Hepatocyte (in vitro differentiated cells): ENCODE measurements at regions not wholly inside any gene's neighbourhood (a gene's known extent, or its start where the extent isn't known, plus 50 kb on each side); places are given as distances from the start of the nearest gene placed in this dataset.
"Not testable (repeated sequence)": the region's sequence is repeated elsewhere in the genome, so short reads cannot be mapped to it uniquely, and the experiment has no call there.

Source experiments
- DNase-seq: peaks from one replicate; pipeline ENCODE4 v3.0.0-alpha.2; 2016; ENCODE audit warnings: low spot score
- H2AFZ ChIP-seq: fragments of 200-600 bp; sonication (generic); 2 replicates; pipeline ENCODE4 v1.6.0; 2016; ENCODE audit warnings: antibody characterized with exemption, mild to moderate bottlenecking
- H3K27ac ChIP-seq: fragments of 200-600 bp; sonication (generic); 2 replicates; pipeline ENCODE4 v1.5.1; 2016; ENCODE audit warnings: mild to moderate bottlenecking
- H3K27me3 ChIP-seq: fragments of 200-600 bp; sonication (generic); 2 replicates; pipeline ENCODE4 v1.6.1; 2016
- H3K36me3 ChIP-seq: fragments of 200-600 bp; sonication (generic); replicated peaks from 2 replicates; pipeline ENCODE4 v1.5.1; 2016; ENCODE audit warnings: low read depth; ENCODE audit not compliant: insufficient read depth
- H3K4me1 ChIP-seq: fragments of 200-600 bp; sonication (generic); 2 replicates; pipeline ENCODE4 v1.5.1; 2016; ENCODE audit warnings: mild to moderate bottlenecking, moderate library complexity; ENCODE audit not compliant: insufficient read depth
- H3K4me2 ChIP-seq: fragments of 200-600 bp; sonication (generic); 2 replicates; pipeline ENCODE4 v1.6.0; 2016
- H3K4me3 ChIP-seq: fragments of 200-600 bp; sonication (generic); 2 replicates; pipeline ENCODE4 v1.5.1; 2016; ENCODE audit warnings: mild to moderate bottlenecking
- H3K79me2 ChIP-seq: fragments of 200-600 bp; sonication (generic); 2 replicates; pipeline ENCODE4 v1.6.0; 2017; ENCODE audit warnings: mild to moderate bottlenecking
- H3K9me2 ChIP-seq: fragments of 200-600 bp; sonication (generic); replicated peaks from 2 replicates; pipeline ENCODE4 v1.6.0; 2017; ENCODE audit warnings: mild to moderate bottlenecking; ENCODE audit not compliant: insufficient read depth
- H3K9me3 ChIP-seq: fragments of 200-600 bp; sonication (generic); 2 replicates; pipeline ENCODE4 v1.5.1; 2016; ENCODE audit warnings: low read depth, mild to moderate bottlenecking
- H4K20me1 ChIP-seq: fragments of 200-600 bp; sonication (generic); 2 replicates; pipeline ENCODE4 v1.6.0; 2016; ENCODE audit warnings: mild to moderate bottlenecking; ENCODE audit not compliant: insufficient read depth, poor library complexity, severe bottlenecking
- CTCF ChIP-seq: fragments of 200-600 bp; sonication (generic); IDR thresholded peaks from 2 replicates; pipeline ENCODE4 v1.5.1; 2016; ENCODE audit warnings: antibody characterized with exemption, mild to moderate bottlenecking; ENCODE audit not compliant: poor library complexity
- EZH2 ChIP-seq: fragments of 200-600 bp; sonication (generic); IDR thresholded peaks from 2 replicates; pipeline ENCODE4 v1.6.1; 2016; ENCODE audit warnings: antibody characterized with exemption, mild to moderate bottlenecking, borderline replicate concordance
- EZH2phosphoT487 ChIP-seq: fragments of 200-600 bp; sonication (generic); IDR thresholded peaks from one replicate; pipeline ENCODE4 v1.6.1; 2018; ENCODE audit warnings: antibody characterized with exemption, mild to moderate bottlenecking, low read depth, moderate library complexity; ENCODE audit not compliant: unreplicated experiment, severe bottlenecking
- WGBS: methylation state at CpG from one replicate; pipeline ENCODE4 v1.1.6; 2016; ENCODE audit warnings: low lambda C conversion rate; ENCODE audit errors: missing lambda C conversion rate; 5-methylcytosine and 5-hydroxymethylcytosine counted together

GRCh38 chr4:10226756-10227155 is 110.2 kb upstream of the WDR1 start:
- TF ChIP-seq EZH2 = no peak
- TF ChIP-seq CTCF = no peak
- no peak for TF ChIP-seq EZH2phosphoT487
- 74% methylated on average over 3 of the region's 3 CpGs for WGBS
- no peaks in the 10 kb centered on the region for H3K79me2 ChIP-seq

GRCh38 chr4:10225096-10225495 is 108.5 kb upstream of the WDR1 start:
- TF ChIP-seq CTCF = no peak
- TF ChIP-seq EZH2 = no peak
- no peak for TF ChIP-seq EZH2phosphoT487
- Histone ChIP-seq H3K36me3 (no peaks in the 10 kb centered on the region), H4K20me1 (no peaks in the 10 kb centered on the region), H3K4me3 (no peak overlapping the region), H3K4me2 (no peak overlapping the region), H3K79me2 (no peaks in the 10 kb centered on the region), H2AFZ (no peak overlapping the region), H3K27me3 (no peaks in the 10 kb centered on the region), H3K27ac (no peak overlapping the region), H3K4me1 (no peaks in the 10 kb centered on the region), H3K9me2 (no peaks in the 10 kb centered on the region), H3K9me3 (no peaks in the 10 kb centered on the region)
- no peak for DNase-seq

More at GRCh38 chr4:10226756-10227155, 110.2 kb upstream of the WDR1 start:
- Histone ChIP-seq H3K4me2 (no peak overlapping the region), H2AFZ (no peak overlapping the region), H3K4me1 (no peaks in the 10 kb centered on the region), H3K27me3 (no peaks in the 10 kb centered on the region), H4K20me1 (no peaks in the 10 kb centered on the region), H3K9me3 (no peaks in the 10 kb centered on the region), H3K4me3 (no peak overlapping the region), H3K9me2 (no peaks in the 10 kb centered on the region), H3K36me3 (no peaks in the 10 kb centered on the region), H3K27ac (no peak overlapping the region)
- DNase-seq = no peak

- Histone ChIP-seq H4K20me1 (no peaks in the 10 kb centered on the region), H3K4me2 (no peak overlapping the region), H3K27me3 (no peaks in the 10 kb centered on the region), H3K9me3 (no peaks in the 10 kb centered on the region), H3K27ac (no peak overlapping the region), H3K36me3 (no peaks in the 10 kb centered on the region), H3K9me2 (no peaks in the 10 kb centered on the region), H2AFZ (no peak overlapping the region), H3K4me1 (no peaks in the 10 kb centered on the region), H3K79me2 (no peaks in the 10 kb centered on the region), H3K4me3 (no peak overlapping the region)
- TF ChIP-seq EZH2phosphoT487 = no peak
- TF ChIP-seq CTCF = no peak
- DNase-seq = no peak
- 89% methylated on average over 3 of the region's 3 CpGs for WGBS
Observed at GRCh38 chr4:10223782-10224181, 107.2 kb upstream of the WDR1 start.

- not testable (repeated sequence) for H3K4me1 ChIP-seq, H4K20me1 ChIP-seq, H3K9me2 ChIP-seq, H3K79me2 ChIP-seq, H3K9me3 ChIP-seq, H2AFZ ChIP-seq, H3K27me3 ChIP-seq, H3K4me3 ChIP-seq, H3K36me3 ChIP-seq, H3K27ac ChIP-seq, DNase-seq, H3K4me2 ChIP-seq
- 20% methylated on average over 3 of the region's 3 CpGs for WGBS
Observed at GRCh38 chr4:10213481-10213880, 96.9 kb upstream of the WDR1 start.
